Esophagus muscularis mucosa (tissue), 4 donors: ENCODE measurements at regions not wholly inside any gene's neighbourhood (a gene's known extent, or its start where the extent isn't known, plus 50 kb on each side); places are given as distances from the start of the nearest gene placed in this dataset.

Experiments used
- DNase-seq: peaks from one replicate; pipeline ENCODE4 v3.0.0-alpha.2; 2017; ENCODE audit errors: extremely low spot score
- H3K27ac ChIP-seq, 4 donors: fragments of 200-600 bp; sonication (generic); replicated peaks in 1 of 4; 1 replicate in 3 of 4; 2 replicates in 1 of 4; pipeline ENCODE4 v1.5.1; 2016 to 2019; ENCODE audit warnings: mild to moderate bottlenecking in 1 of 4
- H3K27me3 ChIP-seq, 4 donors: fragments of 200-600 bp; sonication (generic); one replicate each; pipeline versions ENCODE4 v1.5.1 to v1.6.0; 2016 to 2019
- H3K36me3 ChIP-seq, 4 donors: fragments of 200-600 bp; sonication (generic); one replicate each; pipeline ENCODE4 v1.5.1; 2016 to 2019
- H3K4me1 ChIP-seq, 4 donors: fragments of 200-600 bp; sonication (generic); one replicate each; pipeline ENCODE4 v1.5.1; 2016 to 2019
- H3K4me3 ChIP-seq, 4 donors: fragments of 200-600 bp; sonication (generic); 1 replicate in 2 of 4; 2 replicates in 2 of 4; pipeline ENCODE4 v1.5.1; 2016 to 2019; ENCODE audit warnings: mild to moderate bottlenecking in 4 of 4, moderate library complexity in 1 of 4
- H3K9me3 ChIP-seq, 4 donors: fragments of 200-600 bp; sonication (generic); 1 replicate in 3 of 4; 2 replicates in 1 of 4; pipeline ENCODE4 v1.5.1; 2016 to 2019
- EP300 ChIP-seq: sonication (generic); formaldehyde crosslinking; IDR thresholded peaks from one replicate; pipeline ENCODE4 v1.6.1; 2017; ENCODE audit warnings: antibody characterized with exemption
- POLR2A ChIP-seq: fragments of 450-650 bp; IDR thresholded peaks from one replicate; pipeline ENCODE4 v1.6.1; 2017; ENCODE audit warnings: antibody characterized with exemption, moderate library complexity, mild to moderate bottlenecking, low read depth
- POLR2AphosphoS5 ChIP-seq, 2 donors: sonication (generic); formaldehyde crosslinking; IDR thresholded peaks; one replicate each; pipeline ENCODE4 v1.6.1; 2017; ENCODE audit warnings: antibody characterized with exemption in 2 of 2
- WGBS: methylation state at CpG from one replicate; pipeline ENCODE4 v1.1.5; 2018; 5-methylcytosine and 5-hydroxymethylcytosine counted together
- intact Hi-C: fragments of 100-400 bp; cut with DNase I; formaldehyde crosslinking; loops from one replicate; pipeline ENCODE4 v1.15.1; 2023
- TF ChIP-seq, protein P1 (sequence below), 3 experiments: fragments of 200-600 bp in 2 of 3; fragments of 450-650 bp in 1 of 3; sonication (generic) in 2 of 3; IDR thresholded peaks; one replicate each; pipeline ENCODE4 v1.5.1; 2017 to 2019; ENCODE audit warnings: antibody characterized with exemption in 3 of 3, mild to moderate bottlenecking in 2 of 3, moderate library complexity in 1 of 3

DNA sequence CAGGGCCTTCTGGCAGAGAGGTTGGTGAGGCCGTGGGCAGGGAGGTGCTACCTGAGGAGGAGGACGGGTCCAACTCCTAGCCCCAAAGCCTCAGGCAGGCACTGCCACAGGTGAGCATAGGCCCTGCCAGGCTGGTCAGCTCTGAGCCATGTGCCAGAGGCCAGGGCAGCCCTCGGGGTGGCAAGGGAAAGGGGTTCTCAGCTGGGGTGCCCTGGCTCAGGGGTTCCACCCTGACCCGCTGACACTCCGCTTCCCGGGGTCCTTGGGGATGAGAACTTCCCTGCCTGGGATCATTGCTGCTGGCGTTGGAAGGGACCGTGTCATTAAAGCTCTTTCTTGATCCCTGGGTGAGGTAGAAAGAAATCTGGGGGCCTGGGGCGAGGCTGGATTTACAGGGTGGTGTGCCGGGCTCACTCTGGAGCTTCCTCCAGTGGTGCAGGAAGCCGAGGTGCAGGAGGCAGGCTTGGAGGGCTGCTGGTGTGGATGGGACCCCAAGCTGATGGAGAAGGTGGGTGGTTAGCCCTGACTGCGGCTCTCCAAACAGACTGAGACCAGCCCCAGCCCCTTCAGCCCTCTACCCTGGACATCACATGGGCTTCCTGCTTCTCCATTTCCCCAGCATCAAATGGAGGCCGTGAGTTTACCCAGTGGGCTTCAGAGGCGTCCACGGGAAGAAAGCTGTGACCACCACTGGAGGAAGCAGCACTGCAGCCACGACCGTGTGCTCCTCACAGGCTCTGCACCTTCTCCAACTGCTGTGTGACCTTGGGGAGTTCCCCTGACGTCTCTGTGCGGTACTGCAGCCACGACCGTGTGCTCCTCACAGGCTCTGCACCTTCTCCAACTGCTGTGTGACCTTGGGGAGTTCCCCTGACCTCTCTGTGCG is 295.2 kb downstream of the NDUFA10 start:
- TF ChIP-seq POLR2AphosphoS5 (IDR thresholded peaks at IDR 0.05) (no peak), POLR2A (no peak), EP300 (no peak)
- TF ChIP-seq, protein P1, sequence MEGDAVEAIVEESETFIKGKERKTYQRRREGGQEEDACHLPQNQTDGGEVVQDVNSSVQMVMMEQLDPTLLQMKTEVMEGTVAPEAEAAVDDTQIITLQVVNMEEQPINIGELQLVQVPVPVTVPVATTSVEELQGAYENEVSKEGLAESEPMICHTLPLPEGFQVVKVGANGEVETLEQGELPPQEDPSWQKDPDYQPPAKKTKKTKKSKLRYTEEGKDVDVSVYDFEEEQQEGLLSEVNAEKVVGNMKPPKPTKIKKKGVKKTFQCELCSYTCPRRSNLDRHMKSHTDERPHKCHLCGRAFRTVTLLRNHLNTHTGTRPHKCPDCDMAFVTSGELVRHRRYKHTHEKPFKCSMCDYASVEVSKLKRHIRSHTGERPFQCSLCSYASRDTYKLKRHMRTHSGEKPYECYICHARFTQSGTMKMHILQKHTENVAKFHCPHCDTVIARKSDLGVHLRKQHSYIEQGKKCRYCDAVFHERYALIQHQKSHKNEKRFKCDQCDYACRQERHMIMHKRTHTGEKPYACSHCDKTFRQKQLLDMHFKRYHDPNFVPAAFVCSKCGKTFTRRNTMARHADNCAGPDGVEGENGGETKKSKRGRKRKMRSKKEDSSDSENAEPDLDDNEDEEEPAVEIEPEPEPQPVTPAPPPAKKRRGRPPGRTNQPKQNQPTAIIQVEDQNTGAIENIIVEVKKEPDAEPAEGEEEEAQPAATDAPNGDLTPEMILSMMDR (IDR thresholded peaks at IDR 0.05): no peak
- Histone ChIP-seq H3K4me1 (peaks cover 0 to 10% (median 3%) of the 10 kb centered on the region in 4 donors), H3K36me3 (no peaks in the 10 kb centered on the region), H3K4me3 (no peak overlapping the region), H3K27me3 (no peaks in the 10 kb centered on the region), H3K27ac (no peak overlapping the region), H3K9me3 (no peaks in the 10 kb centered on the region)
- DNase-seq: no peak
- intact Hi-C loops: no loop called here
- 90% methylated on average over 22 of the region's 22 CpGs for WGBS

DNA sequence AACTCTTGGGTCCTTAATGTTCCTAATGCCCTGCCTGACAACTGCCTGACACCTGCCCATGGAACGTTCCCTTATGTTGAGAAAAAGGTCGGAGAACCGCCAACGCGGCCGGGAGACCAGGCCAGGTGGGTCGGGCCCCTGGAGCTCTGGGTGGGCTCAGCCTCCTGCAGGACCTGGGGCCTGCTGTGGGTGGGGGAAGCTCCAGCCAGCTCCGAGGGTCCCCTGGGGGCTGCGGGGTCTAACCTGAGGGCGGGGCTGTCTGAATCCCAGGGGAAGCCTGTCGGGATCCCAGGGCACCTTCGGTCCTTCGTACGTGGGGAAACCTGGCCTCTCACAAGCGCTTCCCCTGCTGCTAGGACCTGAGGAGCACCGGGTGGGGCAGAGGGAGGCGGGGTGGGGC is 296.0 kb downstream of the NDUFA10 start:
- Histone ChIP-seq H3K4me1 (peaks cover 0 to 18% (median 3%) of the 10 kb centered on the region in 4 donors), H3K27ac (no peak overlapping the region), H3K4me3 (no peak overlapping the region), H3K36me3 (no peaks in the 10 kb centered on the region), H3K9me3 (no peaks in the 10 kb centered on the region), H3K27me3 (no peaks in the 10 kb centered on the region)
- intact Hi-C loops: no loop called here
- TF ChIP-seq EP300 (no peak), POLR2AphosphoS5 (IDR thresholded peaks at IDR 0.05) (no peak), POLR2A (no peak)
- DNase-seq: no peak
- WGBS: 92% methylated on average over 11 of the region's 17 CpGs

DNA sequence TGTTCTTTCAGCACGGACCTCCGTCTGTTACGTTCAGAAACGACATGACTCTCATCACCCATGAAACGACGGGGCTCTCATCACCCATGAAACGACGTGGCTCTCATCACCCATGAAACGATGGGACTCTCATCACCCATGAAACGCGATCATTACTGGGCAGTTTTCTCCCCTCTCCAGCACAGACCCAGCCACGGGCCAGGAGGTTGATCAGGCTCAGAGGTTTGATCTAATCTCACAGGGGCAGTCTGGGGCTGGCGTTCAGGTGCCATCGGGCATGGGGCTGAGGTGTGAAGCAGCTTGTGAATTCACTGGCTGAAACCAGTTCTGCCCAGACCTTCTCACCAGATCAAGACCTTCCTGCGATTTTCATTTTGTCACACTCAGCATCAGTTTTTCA is 296.4 kb downstream of the NDUFA10 start:
- Histone ChIP-seq H3K9me3 (no peaks in the 10 kb centered on the region), H3K27ac (no peak overlapping the region), H3K36me3 (no peaks in the 10 kb centered on the region), H3K4me1 (peaks cover 0 to 19% (median 3%) of the 10 kb centered on the region in 4 donors), H3K4me3 (no peak overlapping the region), H3K27me3 (no peaks in the 10 kb centered on the region)
- DNase-seq: no peak
- intact Hi-C loops: no loop called here
- WGBS: 86% methylated on average over 12 of the region's 15 CpGs
- no peak for TF ChIP-seq POLR2AphosphoS5 (IDR thresholded peaks at IDR 0.05)

DNA sequence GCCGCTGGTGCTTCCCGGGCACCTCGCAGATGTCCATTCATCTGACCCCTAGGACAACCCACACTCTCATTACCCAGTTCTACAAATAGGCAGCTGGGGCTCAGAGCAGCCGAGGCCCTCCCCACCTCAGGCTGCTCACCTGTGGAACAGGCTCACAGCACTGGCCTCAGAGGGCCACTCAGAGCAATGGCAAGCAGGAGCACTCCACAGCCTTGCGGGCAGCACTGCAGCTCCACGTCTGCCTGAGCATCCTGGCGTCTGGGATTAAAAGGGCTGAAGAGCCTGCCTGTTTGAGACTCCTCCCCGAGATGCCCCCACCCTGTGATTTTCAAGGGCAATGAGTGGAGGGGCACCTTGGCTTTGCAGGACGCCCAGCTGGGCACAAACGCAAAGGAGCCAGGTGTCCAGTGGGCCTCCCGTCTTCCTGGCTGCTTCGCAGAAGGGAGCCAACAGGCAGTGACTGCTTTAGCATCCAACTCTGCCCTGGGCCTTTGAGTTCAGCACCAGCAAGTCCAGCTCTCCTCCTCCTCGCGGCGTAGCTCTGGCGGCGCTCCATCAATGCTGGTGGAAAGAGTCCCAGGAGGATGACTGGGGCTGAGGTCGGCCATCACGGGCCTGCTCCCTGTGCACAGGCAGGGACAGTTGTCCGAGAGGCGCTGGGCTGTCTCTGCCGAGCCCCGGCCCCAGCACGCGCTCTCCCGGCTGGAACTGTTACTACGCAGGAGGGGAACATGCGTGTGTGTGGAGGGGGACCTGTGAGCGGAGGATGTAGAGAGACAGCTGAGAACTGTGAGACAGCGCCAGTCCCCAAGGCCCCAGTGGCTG is 297.2 kb downstream of the NDUFA10 start:
- DNase-seq: no peak

DNA sequence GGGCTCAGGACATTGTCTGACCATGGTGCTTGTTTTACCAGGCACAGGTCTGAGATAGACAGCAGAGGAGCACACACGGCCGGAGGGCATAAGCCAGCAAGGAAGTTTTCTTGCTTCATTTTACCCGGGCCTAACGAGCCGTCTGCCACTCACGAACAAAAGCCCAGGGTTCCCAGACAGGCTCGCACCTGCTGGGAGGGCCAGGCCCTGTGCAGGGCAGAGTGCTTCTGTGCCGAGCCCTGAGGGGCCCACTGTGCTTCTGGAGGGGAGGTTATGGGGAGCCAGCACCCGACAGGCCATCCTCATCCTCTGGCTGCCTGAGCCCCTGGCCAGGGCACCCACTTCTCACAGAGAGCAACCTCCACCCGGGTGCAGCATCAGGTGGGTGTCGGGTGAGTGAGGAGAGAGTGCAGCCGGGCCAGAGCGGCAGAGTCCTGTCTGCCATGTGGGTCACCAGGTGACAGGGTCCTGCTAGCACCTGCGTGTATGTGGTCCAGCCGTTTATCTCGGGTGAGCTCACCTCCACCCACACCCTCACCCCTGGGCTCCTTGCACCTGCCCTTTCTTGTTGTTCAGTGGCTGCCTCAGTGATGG is 297.9 kb downstream of the NDUFA10 start:
- Histone ChIP-seq H3K4me1 (peaks cover 0 to 19% (median 3%) of the 10 kb centered on the region in 4 donors), H3K36me3 (no peaks in the 10 kb centered on the region), H3K4me3 (no peak overlapping the region), H3K27ac (no peak overlapping the region), H3K27me3 (no peaks in the 10 kb centered on the region), H3K9me3 (no peaks in the 10 kb centered on the region)
- DNase-seq: no peak
- intact Hi-C loops: no loop called here
- WGBS: 93% methylated on average over 7 of the region's 16 CpGs
- no peak for TF ChIP-seq POLR2A
- no peak for TF ChIP-seq POLR2AphosphoS5 (IDR thresholded peaks at IDR 0.05)
- TF ChIP-seq EP300: no peak
- TF ChIP-seq, protein P1 (IDR thresholded peaks at IDR 0.05): no peak

More for the DNA sequence above, 297.2 kb downstream of the NDUFA10 start:
- H3K27ac ChIP-seq: no peak overlapping the region
- no peaks in the 10 kb centered on the region for H3K36me3 ChIP-seq
- 97% methylated on average over 16 of the region's 30 CpGs for WGBS
- no peak overlapping the region for H3K4me3 ChIP-seq
- intact Hi-C loops: no loop called here
- TF ChIP-seq POLR2AphosphoS5 (IDR thresholded peaks at IDR 0.05) (no peak), POLR2A (no peak)
- TF ChIP-seq, protein P1 (IDR thresholded peaks at IDR 0.05): no peak
- H3K9me3 ChIP-seq: no peaks in the 10 kb centered on the region
- H3K27me3 ChIP-seq: no peaks in the 10 kb centered on the region
- H3K4me1 ChIP-seq: peaks cover 0 to 19% (median 3%) of the 10 kb centered on the region in 4 donors
